ENCODE measurements at regions not wholly inside any gene's neighbourhood (a gene's known extent, or its start where the extent isn't known, plus 50 kb on each side); places are given as distances from the start of the nearest gene placed in this dataset.

- Mint-ChIP-seq H3K36me3 (ENCODE audit: low read depth) (no peaks in the 10 kb centered on the region), H3K27ac (no peak overlapping the region), H3K4me3 (no peak overlapping the region), H3K27me3 (peaks cover 4% of the 10 kb centered on the region), H3K9me3 (peaks cover 4% of the 10 kb centered on the region), H3K4me1 (ENCODE audit: low read depth) (no peaks in the 10 kb centered on the region)
- intact Hi-C loops (cut with micrococcal nuclease) = no loop called here
- DNase-seq (no peak), ATAC-seq (no peak)
- no peak for TF ChIP-seq CTCF (IDR thresholded peaks at IDR 0.05)
- CTCF ChIA-PET = interaction anchor here (1.2 kb wide), 1 partner anchor 12 kb away, joined by 6 read pairs; no protein-coding TSS in a partner anchor
- POLR2A ChIA-PET = no interaction called here
These were observed 60.8 kb upstream of the CDKN2AIP start for GRCh38 chr4:183383606-183384005.

GRCh38 chr4:183384516-183384915 is 59.9 kb upstream of the CDKN2AIP start:
- TF ChIP-seq CTCF (IDR thresholded peaks at IDR 0.05) = no peak
- DNase-seq (no peak), ATAC-seq (no peak)
- no peak overlapping the region for H3K27ac Mint-ChIP-seq
- intact Hi-C loops (cut with micrococcal nuclease) = no loop called here
- no peaks in the 10 kb centered on the region for H3K9me3 Mint-ChIP-seq
- no peak overlapping the region for H3K4me3 Mint-ChIP-seq
- H3K27me3 Mint-ChIP-seq = peaks cover 4% of the 10 kb centered on the region
- CTCF ChIA-PET = interaction anchor here (0.6 to 1.2 kb wide), 3 partner anchors 11 to 295 kb away, joined by 3 to 6 read pairs (median 3); no protein-coding TSS in a partner anchor
- POLR2A ChIA-PET = no interaction called here
- no peaks in the 10 kb centered on the region for H3K4me1 Mint-ChIP-seq (ENCODE audit: low read depth)
- no peaks in the 10 kb centered on the region for H3K36me3 Mint-ChIP-seq (ENCODE audit: low read depth)

GRCh38 chr4:183384983-183385382 is 59.5 kb upstream of the CDKN2AIP start:
- H3K27me3 Mint-ChIP-seq = peaks cover 4% of the 10 kb centered on the region
- CTCF ChIA-PET = interaction anchor here (0.6 to 1.2 kb wide), 3 partner anchors 11 to 295 kb away, joined by 3 to 6 read pairs (median 3); no protein-coding TSS in a partner anchor
- no peak overlapping the region for H3K27ac Mint-ChIP-seq
- no peaks in the 10 kb centered on the region for H3K4me1 Mint-ChIP-seq (ENCODE audit: low read depth)
- intact Hi-C loops (cut with micrococcal nuclease) = no loop called here
- TF ChIP-seq CTCF (IDR thresholded peaks at IDR 0.05) = no peak
- H3K4me3 Mint-ChIP-seq = no peak overlapping the region
- DNase-seq (no peak), ATAC-seq (no peak)
- POLR2A ChIA-PET = no interaction called here
- H3K9me3 Mint-ChIP-seq = no peaks in the 10 kb centered on the region
- no peaks in the 10 kb centered on the region for H3K36me3 Mint-ChIP-seq (ENCODE audit: low read depth)

GRCh38 chr4:183388021-183388420 is 56.4 kb upstream of the CDKN2AIP start:
- Mint-ChIP-seq H3K9me3 (no peaks in the 10 kb centered on the region), H3K36me3 (ENCODE audit: low read depth) (no peaks in the 10 kb centered on the region), H3K27ac (no peak overlapping the region), H3K27me3 (peaks cover 4% of the 10 kb centered on the region), H3K4me3 (no peak overlapping the region), H3K4me1 (ENCODE audit: low read depth) (peaks cover 4% of the 10 kb centered on the region)
- DNase-seq (no peak), ATAC-seq (no peak)
- no peak for TF ChIP-seq CTCF (IDR thresholded peaks at IDR 0.05)
- intact Hi-C loops (cut with micrococcal nuclease) = no loop called here
- CTCF ChIA-PET = interaction anchor here (1.7 kb wide), 1 partner anchor 20 kb away, joined by 5 read pairs; no protein-coding TSS in a partner anchor
- POLR2A ChIA-PET = no interaction called here

GRCh38 chr4:183388777-183389176 is 55.7 kb upstream of the CDKN2AIP start:
- no peak overlapping the region for H3K4me3 Mint-ChIP-seq
- peaks cover 4% of the 10 kb centered on the region for H3K4me1 Mint-ChIP-seq (ENCODE audit: low read depth)
- DNase-seq (no peak), ATAC-seq (no peak)
- TF ChIP-seq CTCF (IDR thresholded peaks at IDR 0.05) = no peak
- CTCF ChIA-PET = interaction anchor here (1.7 kb wide), 1 partner anchor 19 kb away, joined by 5 read pairs; no protein-coding TSS in a partner anchor
- no peak overlapping the region for H3K27ac Mint-ChIP-seq
- POLR2A ChIA-PET = no interaction called here
- intact Hi-C loops (cut with micrococcal nuclease) = no loop called here
- H3K9me3 Mint-ChIP-seq = no peaks in the 10 kb centered on the region
- H3K36me3 Mint-ChIP-seq (ENCODE audit: low read depth) = no peaks in the 10 kb centered on the region
- peaks cover 4% of the 10 kb centered on the region for H3K27me3 Mint-ChIP-seq

Data from activated CD8-positive, alpha-beta T cell treated with anti-CD3 and anti-CD28 coated beads for 36 hours (primary cell).